Adrenal gland (tissue), 5 donors: ENCODE measurements at regions not wholly inside any gene's neighbourhood (a gene's known extent, or its start where the extent isn't known, plus 50 kb on each side); places are given as distances from the start of the nearest gene placed in this dataset.

ENCODE experiments used
- POLR2A ChIP-seq, 2 donors: fragments of 450-650 bp; IDR thresholded peaks; one replicate each; pipeline ENCODE4 v1.6.1; 2017; ENCODE audit warnings: antibody characterized with exemption in 2 of 2, mild to moderate bottlenecking in 2 of 2, moderate library complexity in 1 of 2
- TF ChIP-seq, protein P1 (sequence below), 6 experiments: fragments of 450-650 bp in 4 of 6; fragments of 200-600 bp in 2 of 6; sonication (generic) in 1 of 6; IDR thresholded peaks; 1 replicate in 5 of 6; 2 replicates in 1 of 6; pipeline versions ENCODE4 v1.5.1 to v1.8.0; 2016 to 2021; ENCODE audit warnings: antibody characterized with exemption in 6 of 6, mild to moderate bottlenecking in 2 of 6, moderate library complexity in 1 of 6
- donor health status: DM: no; HTN: no; CAD: no.

DNA sequence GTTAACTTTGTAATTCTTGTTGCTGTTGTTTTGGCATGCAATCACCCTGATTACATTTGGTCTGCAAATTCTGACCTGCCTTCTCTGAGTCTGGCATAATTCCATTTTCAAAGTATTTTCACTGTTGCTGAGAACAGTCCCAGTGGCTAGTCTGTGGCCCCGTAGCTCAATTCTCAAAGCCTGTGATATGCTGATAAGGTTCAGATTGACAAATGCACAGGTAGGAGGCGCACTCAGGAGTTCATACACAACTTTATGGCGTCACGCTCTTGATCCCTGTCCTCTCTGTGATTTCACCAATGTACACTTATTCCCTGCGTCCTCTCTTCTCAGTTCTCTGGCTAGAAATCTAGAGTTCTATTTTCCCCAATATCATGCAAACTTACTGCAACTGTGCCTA, 376.6 kb upstream of the SLCO3A1 start:
- no peak for TF ChIP-seq POLR2A (IDR thresholded peaks at IDR 0.05)
- TF ChIP-seq, protein P1, sequence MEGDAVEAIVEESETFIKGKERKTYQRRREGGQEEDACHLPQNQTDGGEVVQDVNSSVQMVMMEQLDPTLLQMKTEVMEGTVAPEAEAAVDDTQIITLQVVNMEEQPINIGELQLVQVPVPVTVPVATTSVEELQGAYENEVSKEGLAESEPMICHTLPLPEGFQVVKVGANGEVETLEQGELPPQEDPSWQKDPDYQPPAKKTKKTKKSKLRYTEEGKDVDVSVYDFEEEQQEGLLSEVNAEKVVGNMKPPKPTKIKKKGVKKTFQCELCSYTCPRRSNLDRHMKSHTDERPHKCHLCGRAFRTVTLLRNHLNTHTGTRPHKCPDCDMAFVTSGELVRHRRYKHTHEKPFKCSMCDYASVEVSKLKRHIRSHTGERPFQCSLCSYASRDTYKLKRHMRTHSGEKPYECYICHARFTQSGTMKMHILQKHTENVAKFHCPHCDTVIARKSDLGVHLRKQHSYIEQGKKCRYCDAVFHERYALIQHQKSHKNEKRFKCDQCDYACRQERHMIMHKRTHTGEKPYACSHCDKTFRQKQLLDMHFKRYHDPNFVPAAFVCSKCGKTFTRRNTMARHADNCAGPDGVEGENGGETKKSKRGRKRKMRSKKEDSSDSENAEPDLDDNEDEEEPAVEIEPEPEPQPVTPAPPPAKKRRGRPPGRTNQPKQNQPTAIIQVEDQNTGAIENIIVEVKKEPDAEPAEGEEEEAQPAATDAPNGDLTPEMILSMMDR (IDR thresholded peaks at IDR 0.05): no peak
